NCI-H748 (cell line): ENCODE measurements at regions not wholly inside any gene's neighbourhood (a gene's known extent, or its start where the extent isn't known, plus 50 kb on each side); places are given as distances from the start of the nearest gene placed in this dataset.
"Not testable (repeated sequence)": the region's sequence is repeated elsewhere in the genome, so short reads cannot be mapped to it uniquely, and the experiment has no call there.

ENCODE experiments used
- DNase-seq: peaks from one replicate; lab custom pipeline; 2025; ENCODE audit not compliant: unreplicated experiment; lab: John Stamatoyannopoulos, UW

- DNase-seq, result no peak
These were observed 466.5 kb upstream of the ATXN7L3B start for GRCh38 chr12:74071182-74071581.

- no peak for DNase-seq
These were observed 460.7 kb upstream of the ATXN7L3B start for GRCh38 chr12:74076918-74077317.

GRCh38 chr12:74105434-74105833 lies 432.2 kb upstream of the ATXN7L3B start:
- no peak for DNase-seq

- DNase-seq, result no peak
These were observed 428.9 kb upstream of the ATXN7L3B start for GRCh38 chr12:74108729-74109128.

GRCh38 chr12:74111688-74112360 lies 425.8 kb upstream of the ATXN7L3B start:
- peak; percentile 36 for DNase-seq

GRCh38 chr12:74119811-74120362 lies 417.7 kb upstream of the ATXN7L3B start:
- DNase-seq, result no peak

GRCh38 chr12:74120644-74121043 lies 417.0 kb upstream of the ATXN7L3B start:
- no peak for DNase-seq

- DNase-seq, result no peak
These were observed 407.9 kb upstream of the ATXN7L3B start for GRCh38 chr12:74129702-74130101.

- DNase-seq, result no peak
These were observed 393.2 kb upstream of the ATXN7L3B start for GRCh38 chr12:74144396-74144795.

- no peak for DNase-seq
These were observed 392.3 kb upstream of the ATXN7L3B start for GRCh38 chr12:74145328-74145727.

- DNase-seq, result no peak
These were observed 388.8 kb upstream of the ATXN7L3B start for GRCh38 chr12:74148849-74149248.

- no peak for DNase-seq
These were observed 385.3 kb upstream of the ATXN7L3B start for GRCh38 chr12:74152370-74152769.

- DNase-seq, result no peak
These were observed 371.5 kb upstream of the ATXN7L3B start for GRCh38 chr12:74166096-74166495.

GRCh38 chr12:74169607-74170006 lies 368.0 kb upstream of the ATXN7L3B start:
- no peak for DNase-seq

GRCh38 chr12:74170645-74171477 lies 366.8 kb upstream of the ATXN7L3B start:
- DNase-seq, result peak; percentile 38

GRCh38 chr12:74171478-74171909 lies 366.1 kb upstream of the ATXN7L3B start:
- DNase-seq, result no peak

GRCh38 chr12:74174961-74175360 lies 362.7 kb upstream of the ATXN7L3B start:
- not testable (repeated sequence) for DNase-seq

- no peak for DNase-seq
These were observed 352.3 kb upstream of the ATXN7L3B start for GRCh38 chr12:74185360-74185759.

GRCh38 chr12:74193191-74193590 lies 344.4 kb upstream of the ATXN7L3B start:
- no peak for DNase-seq

- DNase-seq, result no peak
These were observed 333.4 kb upstream of the ATXN7L3B start for GRCh38 chr12:74204236-74204635.

GRCh38 chr12:74227846-74228545 lies 309.6 kb upstream of the ATXN7L3B start:
- no peak for DNase-seq
